ENCODE measurements at regions not wholly inside any gene's neighbourhood (a gene's known extent, or its start where the extent isn't known, plus 50 kb on each side); places are given as distances from the start of the nearest gene placed in this dataset.

DNA sequence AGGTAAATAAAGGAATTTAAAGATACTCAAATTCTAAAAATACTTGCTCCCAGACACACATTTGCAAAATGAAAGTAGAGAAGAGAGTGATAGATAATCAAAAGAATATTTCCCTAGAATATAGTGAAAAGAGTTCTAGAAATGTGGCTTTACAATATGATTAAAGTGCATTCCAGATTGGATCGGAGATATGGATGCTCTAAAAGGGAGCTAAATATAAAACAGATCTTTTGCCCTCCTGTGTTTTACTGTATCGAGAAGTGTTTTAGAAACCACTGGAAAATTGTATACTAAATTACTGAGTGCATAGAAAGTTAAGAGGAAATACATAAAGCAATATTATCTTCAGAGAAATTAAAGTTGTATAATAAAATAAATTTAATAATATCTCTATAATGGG is 1392.0 kb downstream of the TECRL start:
- no peak for DNase-seq

DNA sequence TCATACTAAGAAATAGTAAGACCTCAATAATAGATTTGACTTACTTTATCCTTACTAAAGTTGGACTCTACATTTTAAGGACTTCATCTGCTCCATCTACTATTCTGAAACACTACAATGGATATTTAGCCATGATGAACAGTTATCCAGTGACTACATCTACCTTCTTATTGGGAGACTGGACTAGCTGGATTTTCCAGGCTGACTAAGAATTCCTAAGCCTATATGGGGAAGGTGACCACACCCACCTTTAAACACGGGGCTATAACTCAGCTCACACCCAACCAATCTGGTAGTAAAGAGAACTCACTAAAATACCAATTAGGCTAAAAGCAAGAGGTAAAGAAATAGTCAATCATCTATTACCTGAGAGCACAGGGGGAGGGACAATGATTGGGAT is 1438.4 kb downstream of the TECRL start:
- no peak for DNase-seq

GRCh38 chr4:62960415-62960814 is 1448.8 kb downstream of the TECRL start:
- no peak for DNase-seq

DNA sequence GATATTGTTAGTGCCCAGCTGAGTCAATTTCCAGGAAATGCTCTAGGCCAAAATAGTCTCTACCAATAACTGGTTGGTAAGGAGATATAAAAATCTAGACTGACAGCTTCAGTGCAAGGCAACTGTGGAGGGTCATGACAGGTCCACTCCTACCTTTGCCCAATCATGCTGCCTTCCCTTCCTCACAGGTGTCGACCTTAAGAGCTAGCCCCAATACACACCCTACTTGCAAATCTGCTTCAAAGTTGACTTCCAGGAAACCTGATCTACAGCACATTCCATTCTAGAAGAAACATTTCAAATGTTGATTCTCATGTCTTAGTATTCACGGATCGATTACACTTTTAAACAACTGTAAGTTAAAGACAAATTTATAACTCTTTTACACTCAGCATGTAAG is 1455.5 kb downstream of the TECRL start:
- DNase-seq: no peak

DNA sequence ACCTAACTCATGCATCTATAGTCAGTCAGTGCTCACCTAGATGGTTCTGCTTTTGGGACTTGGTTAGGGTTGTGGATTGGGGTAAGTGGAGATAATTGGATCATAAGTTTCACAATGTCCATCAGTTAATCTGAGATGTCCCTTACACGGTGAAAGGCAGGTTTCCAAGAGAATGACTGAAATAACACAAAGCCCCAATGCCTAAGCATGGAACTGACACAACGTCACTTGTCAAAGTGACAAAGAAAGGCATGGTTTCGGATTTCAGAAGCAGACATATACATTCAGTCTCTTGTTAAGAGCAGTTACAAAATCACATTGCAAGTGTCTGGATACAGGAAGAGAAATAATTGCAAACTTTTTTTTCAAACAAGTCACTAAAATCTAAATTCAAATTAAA is 1456.9 kb downstream of the TECRL start:
- DNase-seq: no peak

GRCh38 chr4:62948108-62948507 is 1461.1 kb downstream of the TECRL start:
- DNase-seq: no peak

- DNase-seq: no peak
Observed at GRCh38 chr4:62940229-62940628, 1469.0 kb downstream of the TECRL start.

DNA sequence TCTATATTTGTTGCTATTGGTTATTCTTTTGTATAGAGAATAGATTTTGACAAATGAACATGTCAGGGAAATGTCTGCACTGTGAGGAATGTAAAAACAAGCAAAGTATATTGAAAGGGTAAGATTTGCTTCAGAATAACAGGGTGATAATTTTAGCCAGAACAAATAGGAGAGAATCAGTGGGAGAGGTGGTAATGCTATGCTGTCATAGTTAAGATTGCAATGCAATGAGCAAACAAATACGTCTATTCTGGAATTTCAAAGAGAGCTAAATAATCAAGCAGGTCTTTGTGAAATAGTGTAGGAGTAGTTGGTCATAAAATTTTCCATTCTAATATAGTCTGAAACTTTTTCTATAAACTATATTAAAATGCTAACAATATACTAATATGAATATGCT is 1478.4 kb downstream of the TECRL start:
- no peak for DNase-seq

GRCh38 chr4:62928483-62928882 is 1480.8 kb downstream of the TECRL start:
- no peak for DNase-seq

GRCh38 chr4:62927574-62927973 is 1481.7 kb downstream of the TECRL start:
- DNase-seq: no peak

DNA sequence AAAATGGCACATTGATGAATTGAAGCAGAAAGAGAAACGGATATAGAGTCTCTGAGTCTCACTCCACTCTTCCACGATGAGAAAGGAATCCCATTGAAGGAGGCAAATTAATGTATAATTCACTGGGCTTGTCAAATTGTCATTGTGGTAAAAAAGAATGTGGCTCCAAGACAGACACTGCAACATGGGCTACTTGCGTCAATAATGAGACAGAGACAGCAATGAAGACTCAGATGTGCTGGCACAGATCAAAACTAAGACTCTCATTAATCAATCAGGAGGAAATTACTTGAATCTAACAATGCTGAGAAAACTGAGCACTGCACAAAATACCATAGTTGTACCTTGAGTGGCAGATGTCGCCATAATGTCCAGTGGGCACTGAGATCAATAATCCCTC is 1485.5 kb downstream of the TECRL start:
- no peak for DNase-seq

- no peak for DNase-seq
Observed at GRCh38 chr4:62917649-62918048, 1491.6 kb downstream of the TECRL start.

DNA sequence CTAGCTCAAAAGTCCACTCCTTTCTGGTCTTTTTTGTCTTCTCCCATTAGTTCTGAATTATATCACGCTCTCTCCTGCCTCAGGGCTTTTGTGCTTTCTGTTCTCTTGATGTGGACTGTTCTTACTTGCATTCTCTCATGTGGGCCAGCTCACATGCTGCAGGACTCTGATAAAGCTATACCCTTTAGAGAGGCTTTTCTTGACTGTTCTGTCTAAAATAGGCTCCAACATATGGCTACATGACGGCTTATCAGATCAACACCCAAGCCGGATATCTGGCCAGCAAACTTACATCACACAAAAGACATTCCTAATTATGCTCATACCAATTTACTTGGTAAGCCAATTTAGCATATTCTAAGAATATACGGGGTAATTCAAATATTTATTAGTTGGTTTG is 1494.5 kb downstream of the TECRL start:
- DNase-seq: no peak

GRCh38 chr4:62913065-62913464 is 1496.2 kb downstream of the TECRL start:
- no peak for DNase-seq

- DNase-seq: no peak
Observed at GRCh38 chr4:62912531-62912930, 1496.7 kb downstream of the TECRL start.

DNA sequence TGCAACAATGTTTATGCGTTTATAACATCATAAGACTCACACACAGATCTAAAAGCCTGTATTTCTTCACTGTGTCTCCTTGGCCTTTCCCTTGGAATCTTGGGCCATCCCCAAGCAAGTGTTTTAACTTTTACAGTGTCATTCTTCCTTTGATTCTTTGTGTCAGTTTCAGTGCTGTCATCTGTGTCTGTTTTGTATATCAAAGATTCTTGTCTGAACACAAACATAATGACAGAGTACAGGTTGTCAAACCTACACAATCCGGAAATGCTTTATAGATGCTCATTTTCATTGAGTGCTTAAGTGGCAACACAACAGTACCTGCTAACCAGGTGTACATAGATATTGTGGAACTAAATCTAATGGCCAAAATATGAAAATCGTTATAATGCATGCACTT is 1500.0 kb downstream of the TECRL start:
- no peak for DNase-seq

DNA sequence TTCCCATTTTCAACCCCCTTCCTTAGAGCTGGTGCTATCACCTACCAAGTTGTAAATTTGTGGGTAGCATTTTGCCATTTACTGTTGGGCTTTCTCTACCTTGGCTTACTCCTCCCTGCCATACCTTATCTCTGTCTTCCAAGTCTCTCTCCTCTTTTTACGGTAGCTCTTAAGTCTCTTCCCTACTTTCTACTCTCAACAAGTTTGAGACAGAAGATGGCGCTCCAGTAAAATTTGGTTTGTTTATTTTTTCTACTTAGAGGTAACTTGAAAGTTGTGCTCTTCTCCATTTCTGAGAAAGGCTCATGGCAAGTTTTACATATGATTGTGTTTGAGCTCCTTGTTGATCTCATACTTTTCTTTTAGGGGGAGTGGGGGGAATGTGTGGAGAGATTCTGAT is 1508.1 kb downstream of the TECRL start:
- no peak for DNase-seq

GRCh38 chr4:62899646-62900364 is 1509.4 kb downstream of the TECRL start:
- no peak for DNase-seq

DNA sequence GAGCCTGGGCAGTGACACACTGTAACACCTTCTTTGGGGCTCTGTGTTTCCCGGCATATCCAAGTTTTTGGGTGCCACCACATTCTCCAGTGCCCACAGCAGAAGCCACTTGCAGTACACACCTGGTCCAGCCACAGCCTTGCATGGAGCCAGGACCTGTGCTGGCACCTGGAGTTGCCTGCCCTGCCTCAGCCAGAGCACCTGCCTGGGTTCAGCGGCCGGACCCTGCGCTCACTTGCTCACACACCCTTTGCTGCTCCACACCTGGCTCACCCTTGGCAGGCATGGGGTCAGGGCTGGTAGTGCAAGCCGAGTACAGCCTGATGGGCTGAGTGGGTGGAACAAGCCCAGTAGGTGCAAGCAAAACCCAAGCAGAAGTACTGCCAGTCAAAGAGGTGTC is 1511.1 kb downstream of the TECRL start:
- no peak for DNase-seq

DNA sequence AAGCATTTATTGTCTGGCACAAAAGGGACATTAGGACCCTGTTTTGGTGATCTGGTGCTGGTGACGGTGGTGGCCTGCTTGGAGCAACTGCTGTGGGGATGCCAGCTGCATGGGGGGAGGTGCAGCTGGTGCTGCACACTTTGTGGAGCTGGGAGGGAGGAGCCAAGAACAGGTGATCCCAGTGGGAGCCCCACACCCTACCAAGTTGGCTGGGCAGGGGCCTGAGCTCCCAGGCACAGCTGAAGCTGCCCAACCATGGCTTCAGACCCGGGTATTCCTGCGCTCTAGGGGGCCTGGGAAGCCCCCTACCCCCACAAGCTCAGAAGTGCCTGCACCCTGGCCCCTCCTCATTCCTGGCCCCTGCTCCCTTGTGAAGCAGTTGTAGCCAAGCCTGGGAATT is 1512.5 kb downstream of the TECRL start:
- no peak for DNase-seq

GRCh38 chr4:62881901-62882300 is 1527.3 kb downstream of the TECRL start:
- no peak for DNase-seq

- no peak for DNase-seq
Observed at GRCh38 chr4:62881210-62881609, 1528.0 kb downstream of the TECRL start.

DNA sequence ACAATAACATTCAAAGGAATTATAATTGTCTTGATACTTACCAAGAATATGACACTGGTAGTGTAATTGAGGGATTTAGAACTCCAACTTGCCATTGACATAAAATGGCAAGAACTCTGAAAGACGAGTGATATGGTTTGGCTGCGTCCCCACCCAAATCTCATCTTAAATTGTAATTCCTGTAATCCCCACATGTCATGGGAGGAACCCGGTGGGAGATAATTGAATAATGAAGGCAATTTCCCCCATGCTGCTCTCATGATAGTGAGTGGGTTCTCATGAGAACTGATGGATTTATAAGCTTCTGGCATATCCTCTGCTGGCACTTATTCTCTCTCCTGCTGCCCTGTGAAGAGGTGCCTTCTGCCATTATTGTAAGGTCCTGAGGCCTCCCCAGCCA is 1536.4 kb downstream of the TECRL start:
- no peak for DNase-seq

DNA sequence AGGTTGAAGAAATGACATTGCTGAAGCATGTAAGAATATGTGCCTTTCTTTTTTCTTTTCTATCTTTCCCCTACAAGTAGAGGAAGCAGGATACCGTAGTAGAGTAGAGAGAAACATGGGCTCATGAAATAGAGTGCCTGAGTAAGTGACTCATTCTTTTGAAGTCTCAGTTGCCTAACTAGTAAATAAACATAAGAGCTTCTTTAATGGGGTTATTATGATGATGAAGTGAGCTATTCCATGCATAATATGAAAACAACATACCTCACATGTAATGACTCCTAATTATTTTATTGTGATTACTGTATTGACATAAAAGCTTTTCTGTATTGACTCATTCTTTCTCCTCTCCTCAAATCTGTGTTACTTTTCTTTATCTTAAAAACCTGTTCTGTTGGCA is 1538.2 kb downstream of the TECRL start:
- no peak for DNase-seq

GRCh38 chr4:62870451-62870850 is 1538.8 kb downstream of the TECRL start:
- DNase-seq: no peak

DNA sequence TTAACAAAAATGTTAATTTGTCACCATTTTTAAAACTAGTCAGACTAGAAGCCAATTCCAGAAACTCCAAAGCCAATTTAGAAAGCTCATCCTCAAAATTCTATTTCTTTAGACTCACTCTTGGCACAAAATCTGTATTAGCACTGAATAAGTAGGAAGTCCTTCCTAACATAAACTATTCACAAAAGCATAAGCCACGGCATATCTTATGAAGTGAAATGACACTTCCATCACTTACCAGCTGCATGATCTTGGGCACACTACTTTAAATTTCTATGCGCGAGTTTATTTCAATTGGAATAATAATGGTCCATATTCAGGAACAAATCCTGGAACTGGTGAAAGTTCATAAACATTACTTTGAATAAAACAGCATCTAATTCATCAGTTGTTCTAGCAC is 1544.0 kb downstream of the TECRL start:
- DNase-seq: no peak

Measured in KG1 (cell line).